ENCODE measurements at regions not wholly inside any gene's neighbourhood (a gene's known extent, or its start where the extent isn't known, plus 50 kb on each side); places are given as distances from the start of the nearest gene placed in this dataset.

DNA sequence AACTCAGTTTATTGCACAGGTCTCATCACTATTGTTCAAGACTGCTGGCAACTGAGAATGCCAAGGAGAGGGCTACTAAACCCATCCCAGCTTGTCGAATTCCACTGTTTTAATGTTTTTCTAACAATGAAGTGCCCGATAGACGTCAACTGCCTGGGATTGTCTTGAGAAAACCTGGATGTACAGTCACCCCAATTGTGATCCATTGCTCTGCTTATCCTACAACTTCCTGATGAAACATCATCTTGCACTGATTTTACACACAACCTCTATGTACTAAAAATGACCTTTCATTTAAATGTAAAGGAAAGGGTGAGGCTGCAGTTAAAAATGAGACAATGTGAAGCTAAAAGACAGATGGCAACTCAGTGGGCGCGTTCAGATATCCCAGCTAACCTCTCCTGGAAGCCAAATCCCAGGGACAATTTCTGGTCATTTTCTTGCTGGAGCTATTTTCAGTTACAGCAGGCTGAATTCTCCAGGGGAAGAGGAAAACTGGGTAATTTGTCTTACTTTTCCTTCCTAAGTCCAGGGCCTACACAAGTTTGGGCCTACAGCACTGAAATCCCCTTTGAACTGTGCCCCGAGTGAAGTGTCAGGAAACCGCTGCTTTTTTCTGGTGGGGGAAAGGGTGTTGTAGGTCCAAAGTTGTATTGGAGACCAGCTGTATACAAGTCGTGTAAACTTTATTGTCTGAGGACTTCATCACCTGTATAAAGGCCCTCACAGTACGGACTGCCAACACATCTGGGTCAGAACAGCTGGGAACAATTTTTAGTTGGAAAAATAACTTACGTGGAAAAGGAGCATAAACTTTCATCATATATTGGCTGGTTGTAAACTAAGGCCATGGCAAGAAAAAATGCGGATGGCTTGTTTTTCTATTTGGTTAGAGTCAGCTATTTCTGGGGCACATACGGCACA lies 68.9 kb upstream of the LTBP1 start:
- TF ChIP-seq, protein P1, sequence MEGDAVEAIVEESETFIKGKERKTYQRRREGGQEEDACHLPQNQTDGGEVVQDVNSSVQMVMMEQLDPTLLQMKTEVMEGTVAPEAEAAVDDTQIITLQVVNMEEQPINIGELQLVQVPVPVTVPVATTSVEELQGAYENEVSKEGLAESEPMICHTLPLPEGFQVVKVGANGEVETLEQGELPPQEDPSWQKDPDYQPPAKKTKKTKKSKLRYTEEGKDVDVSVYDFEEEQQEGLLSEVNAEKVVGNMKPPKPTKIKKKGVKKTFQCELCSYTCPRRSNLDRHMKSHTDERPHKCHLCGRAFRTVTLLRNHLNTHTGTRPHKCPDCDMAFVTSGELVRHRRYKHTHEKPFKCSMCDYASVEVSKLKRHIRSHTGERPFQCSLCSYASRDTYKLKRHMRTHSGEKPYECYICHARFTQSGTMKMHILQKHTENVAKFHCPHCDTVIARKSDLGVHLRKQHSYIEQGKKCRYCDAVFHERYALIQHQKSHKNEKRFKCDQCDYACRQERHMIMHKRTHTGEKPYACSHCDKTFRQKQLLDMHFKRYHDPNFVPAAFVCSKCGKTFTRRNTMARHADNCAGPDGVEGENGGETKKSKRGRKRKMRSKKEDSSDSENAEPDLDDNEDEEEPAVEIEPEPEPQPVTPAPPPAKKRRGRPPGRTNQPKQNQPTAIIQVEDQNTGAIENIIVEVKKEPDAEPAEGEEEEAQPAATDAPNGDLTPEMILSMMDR (IDR thresholded peaks at IDR 0.05) = no peak
- TF ChIP-seq EZH2 (IDR thresholded peaks at IDR 0.05) = no peak
- no peak for TF ChIP-seq EZH2phosphoT487 (IDR thresholded peaks at IDR 0.05)
